ENCODE measurements at regions not wholly inside any gene's neighbourhood (a gene's known extent, or its start where the extent isn't known, plus 50 kb on each side); places are given as distances from the start of the nearest gene placed in this dataset.
A peak's percentile ranks its signal among the peaks of the same experiment; 100 is the strongest.

DNA sequence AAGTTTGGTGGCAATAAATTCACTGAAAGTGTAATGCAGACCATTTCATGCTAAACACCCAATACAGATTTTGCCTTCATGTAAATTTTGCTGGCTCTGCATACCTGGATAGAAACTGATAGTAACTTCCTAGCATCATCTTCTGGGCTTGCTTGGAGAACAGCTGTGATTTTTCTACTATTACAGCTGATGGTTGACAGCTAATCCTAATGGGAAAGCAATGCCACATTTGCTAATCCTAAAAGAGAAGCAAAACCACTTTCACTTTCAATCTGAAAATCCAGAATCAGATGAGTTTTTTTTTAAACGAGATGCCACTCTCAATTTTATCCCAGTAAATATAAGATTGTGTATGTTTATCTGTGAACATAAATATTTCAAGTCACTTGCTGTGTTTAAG lies 1035.9 kb downstream of the TRHDE start:
- no peak overlapping the region for H3K9ac ChIP-seq (ENCODE audit: low read length in 3 of 3)
- FAIRE-seq: no peak

DNA sequence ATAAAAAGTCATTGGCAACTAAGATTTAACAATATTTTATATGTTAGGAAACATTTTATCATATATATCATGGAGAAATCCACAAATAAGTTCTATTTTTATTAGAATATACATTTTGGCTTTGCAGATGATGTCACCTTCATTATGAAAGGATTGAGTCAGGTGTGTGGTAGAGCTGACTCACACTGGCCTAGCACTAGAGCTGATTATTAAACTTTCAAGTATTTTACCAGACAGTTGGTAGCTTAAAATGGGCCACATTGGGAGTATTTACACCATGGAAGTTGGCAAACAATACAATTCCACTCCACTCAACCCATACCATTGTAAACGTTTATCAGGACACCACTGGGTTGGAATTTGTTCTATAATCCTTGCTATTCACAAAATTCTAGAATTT lies 1036.6 kb downstream of the TRHDE start:
- FAIRE-seq: no peak
- TF ChIP-seq, protein P1, sequence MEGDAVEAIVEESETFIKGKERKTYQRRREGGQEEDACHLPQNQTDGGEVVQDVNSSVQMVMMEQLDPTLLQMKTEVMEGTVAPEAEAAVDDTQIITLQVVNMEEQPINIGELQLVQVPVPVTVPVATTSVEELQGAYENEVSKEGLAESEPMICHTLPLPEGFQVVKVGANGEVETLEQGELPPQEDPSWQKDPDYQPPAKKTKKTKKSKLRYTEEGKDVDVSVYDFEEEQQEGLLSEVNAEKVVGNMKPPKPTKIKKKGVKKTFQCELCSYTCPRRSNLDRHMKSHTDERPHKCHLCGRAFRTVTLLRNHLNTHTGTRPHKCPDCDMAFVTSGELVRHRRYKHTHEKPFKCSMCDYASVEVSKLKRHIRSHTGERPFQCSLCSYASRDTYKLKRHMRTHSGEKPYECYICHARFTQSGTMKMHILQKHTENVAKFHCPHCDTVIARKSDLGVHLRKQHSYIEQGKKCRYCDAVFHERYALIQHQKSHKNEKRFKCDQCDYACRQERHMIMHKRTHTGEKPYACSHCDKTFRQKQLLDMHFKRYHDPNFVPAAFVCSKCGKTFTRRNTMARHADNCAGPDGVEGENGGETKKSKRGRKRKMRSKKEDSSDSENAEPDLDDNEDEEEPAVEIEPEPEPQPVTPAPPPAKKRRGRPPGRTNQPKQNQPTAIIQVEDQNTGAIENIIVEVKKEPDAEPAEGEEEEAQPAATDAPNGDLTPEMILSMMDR (IDR thresholded peaks at IDR 0.05; ENCODE audit: borderline replicate concordance, extremely low read depth, insufficient read depth): no peak
- intact Hi-C loops (cut with DNase I): no loop called here

More for the DNA sequence above, 1035.9 kb downstream of the TRHDE start:
- Histone ChIP-seq H3K4me3 (ENCODE audit: low read length in 3 of 3) (no peak overlapping the region), H3K4me1 (ENCODE audit: control insufficient read depth in 2 of 3, insufficient read depth in 2 of 3, low read depth in 1 of 3, low read length in 3 of 3) (no peaks in the 10 kb centered on the region), H3K36me3 (ENCODE audit: control insufficient read depth in 2 of 3, insufficient read depth in 3 of 3, low read length in 3 of 3) (no peaks in the 10 kb centered on the region), H3K27ac (ENCODE audit: low read depth in 2 of 2, low read length in 2 of 2) (no peak overlapping the region), H3K9me3 (ENCODE audit: control insufficient read depth in 2 of 3, insufficient read depth in 1 of 3, low read length in 3 of 3) (no peaks in the 10 kb centered on the region), H3K27me3 (ENCODE audit: control insufficient read depth, insufficient read depth, low read length) (no peaks in the 10 kb centered on the region)
- TF ChIP-seq, protein P1 (IDR thresholded peaks at IDR 0.05; ENCODE audit: borderline replicate concordance, extremely low read depth, insufficient read depth): no peak
- peak in 2 of 5 donors; percentile 0 to 2 for DNase-seq
- intact Hi-C loops (cut with DNase I): no loop called here

DNA sequence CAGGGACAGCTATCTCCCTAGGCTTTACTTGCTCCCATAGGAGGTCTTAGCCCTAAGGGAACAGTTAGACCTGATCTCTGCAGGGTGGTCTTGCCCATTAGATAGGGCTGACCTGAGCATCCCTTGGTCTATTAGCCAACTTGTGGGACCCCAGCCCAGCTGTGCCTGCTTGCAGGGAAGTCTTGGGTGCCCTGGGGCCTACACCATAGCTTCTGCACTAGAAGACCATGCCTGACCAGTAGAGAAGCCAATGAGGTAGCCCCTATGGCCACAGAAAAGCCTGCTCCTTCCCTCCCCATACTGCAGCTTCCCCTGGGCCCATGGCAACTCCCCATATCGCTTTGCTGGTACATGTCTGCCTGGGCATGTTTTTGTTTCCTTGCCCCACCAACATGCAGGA lies 1049.1 kb downstream of the TRHDE start:
- TF ChIP-seq, protein P1 (IDR thresholded peaks at IDR 0.05; ENCODE audit: borderline replicate concordance, extremely low read depth, insufficient read depth): no peak
- no peak overlapping the region for H3K9ac ChIP-seq (ENCODE audit: low read length in 3 of 3)
- no peak for FAIRE-seq

More for the DNA sequence above, 1036.6 kb downstream of the TRHDE start:
- H3K27ac ChIP-seq (ENCODE audit: low read depth in 2 of 2, low read length in 2 of 2): no peak overlapping the region
- H3K27me3 ChIP-seq (ENCODE audit: control insufficient read depth, insufficient read depth, low read length): no peaks in the 10 kb centered on the region
- no peaks in the 10 kb centered on the region for H3K36me3 ChIP-seq (ENCODE audit: control insufficient read depth in 2 of 3, insufficient read depth in 3 of 3, low read length in 3 of 3)
- no peaks in the 10 kb centered on the region for H3K9me3 ChIP-seq (ENCODE audit: control insufficient read depth in 2 of 3, insufficient read depth in 1 of 3, low read length in 3 of 3)
- no peak overlapping the region for H3K4me3 ChIP-seq (ENCODE audit: low read length in 3 of 3)
- H3K4me1 ChIP-seq (ENCODE audit: control insufficient read depth in 2 of 3, insufficient read depth in 2 of 3, low read depth in 1 of 3, low read length in 3 of 3): no peaks in the 10 kb centered on the region
- no peak for DNase-seq
- no peak overlapping the region for H3K9ac ChIP-seq (ENCODE audit: low read length in 3 of 3)

DNA sequence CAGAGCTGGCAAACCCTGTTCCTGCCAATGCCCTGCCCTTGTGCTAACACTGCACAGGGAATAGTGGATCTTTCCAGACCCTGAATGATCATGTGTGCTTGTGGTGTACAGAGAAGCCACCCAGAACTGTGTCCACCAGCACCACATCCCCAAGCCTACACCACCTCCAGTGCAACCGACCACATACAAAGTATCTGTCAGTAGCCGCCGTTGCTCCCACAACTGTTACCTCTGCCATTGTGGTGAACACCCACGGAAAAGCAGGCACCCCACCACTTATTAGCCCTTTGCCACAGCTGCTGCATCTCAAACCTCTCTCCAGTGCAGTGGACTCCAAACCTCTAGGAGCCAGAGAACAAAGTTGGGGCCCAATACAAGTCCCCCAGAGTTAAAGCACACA lies 1049.6 kb downstream of the TRHDE start:
- FAIRE-seq: no peak
- no peaks in the 10 kb centered on the region for H3K27me3 ChIP-seq (ENCODE audit: control insufficient read depth, insufficient read depth, low read length)
- H3K27ac ChIP-seq (ENCODE audit: low read depth in 2 of 2, low read length in 2 of 2): no peak overlapping the region
- no peak overlapping the region for H3K4me3 ChIP-seq (ENCODE audit: low read length in 3 of 3)
- TF ChIP-seq, protein P1 (IDR thresholded peaks at IDR 0.05; ENCODE audit: borderline replicate concordance, extremely low read depth, insufficient read depth): no peak
- H3K9ac ChIP-seq (ENCODE audit: low read length in 3 of 3): no peak overlapping the region
- intact Hi-C loops (cut with DNase I): no loop called here
- H3K9me3 ChIP-seq (ENCODE audit: control insufficient read depth in 2 of 3, insufficient read depth in 1 of 3, low read length in 3 of 3): no peaks in the 10 kb centered on the region
- DNase-seq: no peak
- H3K36me3 ChIP-seq (ENCODE audit: control insufficient read depth in 2 of 3, insufficient read depth in 3 of 3, low read length in 3 of 3): no peaks in the 10 kb centered on the region
- H3K4me1 ChIP-seq (ENCODE audit: control insufficient read depth in 2 of 3, insufficient read depth in 2 of 3, low read depth in 1 of 3, low read length in 3 of 3): no peaks in the 10 kb centered on the region

More for the DNA sequence above, 1049.1 kb downstream of the TRHDE start:
- no peak for DNase-seq
- H3K27me3 ChIP-seq (ENCODE audit: control insufficient read depth, insufficient read depth, low read length): no peaks in the 10 kb centered on the region
- H3K36me3 ChIP-seq (ENCODE audit: control insufficient read depth in 2 of 3, insufficient read depth in 3 of 3, low read length in 3 of 3): no peaks in the 10 kb centered on the region
- H3K4me3 ChIP-seq (ENCODE audit: low read length in 3 of 3): no peak overlapping the region
- H3K27ac ChIP-seq (ENCODE audit: low read depth in 2 of 2, low read length in 2 of 2): no peak overlapping the region
- H3K9me3 ChIP-seq (ENCODE audit: control insufficient read depth in 2 of 3, insufficient read depth in 1 of 3, low read length in 3 of 3): no peaks in the 10 kb centered on the region
- intact Hi-C loops (cut with DNase I): no loop called here
- H3K4me1 ChIP-seq (ENCODE audit: control insufficient read depth in 2 of 3, insufficient read depth in 2 of 3, low read depth in 1 of 3, low read length in 3 of 3): no peaks in the 10 kb centered on the region

All from kidney (tissue), 13 donors.